Astrocyte (in vitro differentiated cells and primary cell): ENCODE measurements at regions not wholly inside any gene's neighbourhood (a gene's known extent, or its start where the extent isn't known, plus 50 kb on each side); places are given as distances from the start of the nearest gene placed in this dataset.

Source experiments
- CTCF ChIP-seq: IDR thresholded peaks from 2 replicates; pipeline ENCODE4 v1.5.1; 2011; ENCODE audit warnings: low read depth, mild to moderate bottlenecking, inconsistent platforms, low read length, moderate library complexity; ENCODE audit not compliant: insufficient read depth
- EZH2 ChIP-seq: IDR thresholded peaks from 2 replicates; pipeline ENCODE4 v1.6.1; 2012; ENCODE audit warnings: mild to moderate bottlenecking, low read length, inconsistent platforms; ENCODE audit not compliant: insufficient read depth

DNA sequence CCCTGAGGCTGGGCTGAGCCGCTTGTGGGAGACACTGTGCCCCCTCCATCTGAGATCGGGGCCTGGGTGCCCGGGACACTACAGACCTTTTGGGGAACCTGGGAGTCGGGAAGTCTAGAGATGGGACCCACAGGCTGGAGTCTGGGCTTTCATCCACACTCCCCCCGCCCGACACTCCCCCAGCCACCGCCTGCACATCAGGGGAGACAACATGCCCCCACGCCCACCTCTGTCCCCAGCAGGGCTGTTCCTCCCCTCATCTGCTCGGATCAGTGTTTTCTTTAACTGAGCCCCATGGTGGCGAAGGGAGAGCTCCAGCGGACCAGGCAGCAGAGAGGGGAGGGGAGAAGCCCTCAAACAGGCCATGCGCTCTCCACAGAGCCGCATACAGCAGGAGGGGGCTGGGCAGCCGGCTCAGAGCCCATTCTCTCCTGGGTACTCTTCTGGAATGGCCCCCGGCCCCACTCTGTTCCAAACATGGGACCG, 174.7 kb downstream of the IGLL1 start:
- TF ChIP-seq CTCF (no peak), EZH2 (no peak)
